Activated naive CD4-positive, alpha-beta T cell treated with anti-CD3 and anti-CD28 coated beads, Interleukin-2, amount 10 ng/mL, durations not matched to agents 7 days and 5 days (primary cell): ENCODE measurements at regions not wholly inside any gene's neighbourhood (a gene's known extent, or its start where the extent isn't known, plus 50 kb on each side); places are given as distances from the start of the nearest gene placed in this dataset.

Experiments
- CTCF ChIA-PET: fragments of 350-600 bp; sonication (Branson Sonifier 250); formaldehyde crosslinking; loops from one replicate; lab custom pipeline; 2021; ENCODE audit warnings: antibody characterized with exemption; lab: Charles Lee
- DNase-seq: peaks from one replicate; pipeline ENCODE4 v3.0.0-alpha.2; 2020
- H3K27ac Mint-ChIP-seq: one replicate; pipeline ENCODE4 v1.8.0; 2021; ENCODE audit warnings: mild to moderate bottlenecking, moderate library complexity, mixed read lengths
- H3K27me3 Mint-ChIP-seq: one replicate; pipeline ENCODE4 v1.8.0; 2021; ENCODE audit warnings: mild to moderate bottlenecking, mixed read lengths
- H3K36me3 Mint-ChIP-seq: one replicate; pipeline ENCODE4 v1.8.0; 2021; ENCODE audit warnings: mixed read lengths
- H3K4me1 Mint-ChIP-seq: one replicate; pipeline ENCODE4 v1.8.0; 2021; ENCODE audit warnings: mixed read lengths
- H3K4me3 Mint-ChIP-seq: one replicate; pipeline ENCODE4 v1.8.0; 2021; ENCODE audit warnings: mild to moderate bottlenecking, moderate library complexity, mixed read lengths
- H3K9me3 Mint-ChIP-seq: one replicate; pipeline ENCODE4 v1.8.0; 2021; ENCODE audit warnings: mixed read lengths

GRCh38 chr17:36727052-36727451 lies 125.7 kb downstream of the MRM1 start:
- CTCF ChIA-PET: interaction anchor here (1.6 kb wide), 1 partner anchor 28 kb away, joined by 4 read pairs; no protein-coding TSS in a partner anchor
- DNase-seq: no peak
- Mint-ChIP-seq H3K36me3 (no peaks in the 10 kb centered on the region), H3K27me3 (peaks cover 52% of the 10 kb centered on the region), H3K4me1 (peaks cover 58% of the 10 kb centered on the region), H3K4me3 (no peak overlapping the region), H3K9me3 (no peaks in the 10 kb centered on the region), H3K27ac (no peak overlapping the region)

- DNase-seq: no peak
- Mint-ChIP-seq H3K27ac (no peak overlapping the region), H3K4me1 (peaks cover 55% of the 10 kb centered on the region), H3K4me3 (no peak overlapping the region), H3K27me3 (peaks cover 58% of the 10 kb centered on the region), H3K9me3 (no peaks in the 10 kb centered on the region), H3K36me3 (no peaks in the 10 kb centered on the region)
- CTCF ChIA-PET: no interaction called here
These were observed 126.2 kb downstream of the MRM1 start for GRCh38 chr17:36727577-36727976.

- no peaks in the 10 kb centered on the region for H3K36me3 Mint-ChIP-seq
- H3K27ac Mint-ChIP-seq: no peak overlapping the region
These were observed 126.9 kb downstream of the MRM1 start for GRCh38 chr17:36728030-36728991.

GRCh38 chr17:36730095-36730808 lies 128.9 kb downstream of the MRM1 start:
- Mint-ChIP-seq H3K27me3 (peaks cover 72% of the 10 kb centered on the region), H3K9me3 (no peaks in the 10 kb centered on the region), H3K27ac (no peak overlapping the region), H3K4me3 (no peak overlapping the region), H3K36me3 (no peaks in the 10 kb centered on the region), H3K4me1 (peaks cover 33% of the 10 kb centered on the region)
- DNase-seq: no peak
- CTCF ChIA-PET: no interaction called here

More at GRCh38 chr17:36728030-36728991, 126.9 kb downstream of the MRM1 start:
- Mint-ChIP-seq H3K9me3 (no peaks in the 10 kb centered on the region), H3K27me3 (peaks cover 65% of the 10 kb centered on the region), H3K4me1 (peaks cover 48% of the 10 kb centered on the region), H3K4me3 (no peak overlapping the region)
- CTCF ChIA-PET: no interaction called here
- no peak for DNase-seq

- no peak for DNase-seq
- Mint-ChIP-seq H3K27ac (no peak overlapping the region), H3K4me3 (no peak overlapping the region), H3K9me3 (no peaks in the 10 kb centered on the region), H3K36me3 (no peaks in the 10 kb centered on the region), H3K27me3 (peaks cover 74% of the 10 kb centered on the region), H3K4me1 (peaks cover 29% of the 10 kb centered on the region)
- CTCF ChIA-PET: no interaction called here
These were observed 129.6 kb downstream of the MRM1 start for GRCh38 chr17:36730857-36731490.

GRCh38 chr17:36731811-36732210 lies 130.4 kb downstream of the MRM1 start:
- Mint-ChIP-seq H3K4me3 (no peak overlapping the region), H3K27ac (no peak overlapping the region), H3K36me3 (no peaks in the 10 kb centered on the region), H3K9me3 (no peaks in the 10 kb centered on the region), H3K4me1 (peaks cover 20% of the 10 kb centered on the region), H3K27me3 (peaks cover 77% of the 10 kb centered on the region)
- CTCF ChIA-PET: no interaction called here
- no peak for DNase-seq

- Mint-ChIP-seq H3K4me1 (peaks cover 16% of the 10 kb centered on the region), H3K27me3 (peaks cover 80% of the 10 kb centered on the region), H3K27ac (no peak overlapping the region), H3K36me3 (no peaks in the 10 kb centered on the region), H3K9me3 (no peaks in the 10 kb centered on the region), H3K4me3 (no peak overlapping the region)
- no peak for DNase-seq
- CTCF ChIA-PET: no interaction called here
These were observed 131.0 kb downstream of the MRM1 start for GRCh38 chr17:36732351-36732750.

GRCh38 chr17:36736201-36737156 lies 135.1 kb downstream of the MRM1 start:
- Mint-ChIP-seq H3K9me3 (no peaks in the 10 kb centered on the region), H3K4me3 (no peak overlapping the region), H3K27ac (no peak overlapping the region), H3K27me3 (peaks cover 46% of the 10 kb centered on the region), H3K36me3 (no peaks in the 10 kb centered on the region), H3K4me1 (no peaks in the 10 kb centered on the region)
- DNase-seq: no peak
- CTCF ChIA-PET: no interaction called here

GRCh38 chr17:36739208-36739607 lies 137.8 kb downstream of the MRM1 start:
- Mint-ChIP-seq H3K4me3 (no peak overlapping the region), H3K4me1 (no peaks in the 10 kb centered on the region), H3K27me3 (peaks cover 25% of the 10 kb centered on the region), H3K36me3 (no peaks in the 10 kb centered on the region), H3K27ac (no peak overlapping the region), H3K9me3 (no peaks in the 10 kb centered on the region)
- CTCF ChIA-PET: no interaction called here
- DNase-seq: no peak

- Mint-ChIP-seq H3K27ac (no peak overlapping the region), H3K27me3 (peaks cover 21% of the 10 kb centered on the region), H3K36me3 (no peaks in the 10 kb centered on the region), H3K9me3 (no peaks in the 10 kb centered on the region), H3K4me1 (no peaks in the 10 kb centered on the region), H3K4me3 (no peak overlapping the region)
- CTCF ChIA-PET: no interaction called here
- no peak for DNase-seq
These were observed 138.8 kb downstream of the MRM1 start for GRCh38 chr17:36740157-36740556.

GRCh38 chr17:36741019-36741902 lies 139.9 kb downstream of the MRM1 start:
- H3K36me3 Mint-ChIP-seq: no peaks in the 10 kb centered on the region
- CTCF ChIA-PET: no interaction called here
- no peak overlapping the region for H3K4me3 Mint-ChIP-seq
- H3K27me3 Mint-ChIP-seq: peaks cover 17% of the 10 kb centered on the region
- no peaks in the 10 kb centered on the region for H3K4me1 Mint-ChIP-seq
- H3K27ac Mint-ChIP-seq: no peak overlapping the region
- no peaks in the 10 kb centered on the region for H3K9me3 Mint-ChIP-seq
- no peak for DNase-seq

- Mint-ChIP-seq H3K4me1 (no peaks in the 10 kb centered on the region), H3K36me3 (no peaks in the 10 kb centered on the region), H3K9me3 (no peaks in the 10 kb centered on the region), H3K27me3 (peaks cover 9% of the 10 kb centered on the region), H3K4me3 (no peak overlapping the region), H3K27ac (no peak overlapping the region)
- DNase-seq: no peak
- CTCF ChIA-PET: no interaction called here
These were observed 141.1 kb downstream of the MRM1 start for GRCh38 chr17:36742267-36743000.
